T follicular helper cell (primary cell): ENCODE measurements at regions not wholly inside any gene's neighbourhood (a gene's known extent, or its start where the extent isn't known, plus 50 kb on each side); places are given as distances from the start of the nearest gene placed in this dataset.

Experiments
- DNase-seq: peaks from one replicate; pipeline ENCODE4 v3.0.0-alpha.2; 2020; ENCODE audit warnings: low read depth

GRCh38 chr1:244945109-244945671, 80.8 kb upstream of the HNRNPU start:
- no peak for DNase-seq

DNA sequence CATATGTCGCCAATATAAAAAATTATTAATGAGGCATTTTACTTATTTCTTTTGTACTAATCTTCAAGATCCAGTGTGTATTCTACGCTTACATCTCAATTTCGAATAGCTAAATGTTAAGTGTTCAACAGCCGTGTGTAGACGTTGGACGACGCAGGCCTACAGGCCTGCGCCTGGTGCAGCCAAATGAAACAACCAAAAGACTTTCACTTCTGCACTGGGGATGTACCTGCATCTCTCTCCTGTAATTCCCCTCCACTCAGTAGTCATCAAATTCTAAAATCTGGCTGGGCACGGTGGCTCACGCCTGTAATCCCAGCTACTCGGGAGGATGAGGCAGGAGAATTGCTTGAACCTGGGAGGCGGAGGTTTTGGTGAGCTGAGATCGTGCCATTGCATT, 76.8 kb upstream of the HNRNPU start:
- DNase-seq = no peak

- no peak for DNase-seq
Observed at GRCh38 chr1:244937099-244937498, 72.8 kb upstream of the HNRNPU start.

- no peak for DNase-seq
Observed at GRCh38 chr1:244920911-244921761, 56.8 kb upstream of the HNRNPU start.

GRCh38 chr1:244919320-244920282, 55.3 kb upstream of the HNRNPU start:
- DNase-seq = no peak

- DNase-seq = peak; percentile 56
Observed at GRCh38 chr1:244918421-244919319, 54.3 kb upstream of the HNRNPU start.

GRCh38 chr1:244917073-244917670, 52.8 kb upstream of the HNRNPU start:
- DNase-seq = no peak

DNA sequence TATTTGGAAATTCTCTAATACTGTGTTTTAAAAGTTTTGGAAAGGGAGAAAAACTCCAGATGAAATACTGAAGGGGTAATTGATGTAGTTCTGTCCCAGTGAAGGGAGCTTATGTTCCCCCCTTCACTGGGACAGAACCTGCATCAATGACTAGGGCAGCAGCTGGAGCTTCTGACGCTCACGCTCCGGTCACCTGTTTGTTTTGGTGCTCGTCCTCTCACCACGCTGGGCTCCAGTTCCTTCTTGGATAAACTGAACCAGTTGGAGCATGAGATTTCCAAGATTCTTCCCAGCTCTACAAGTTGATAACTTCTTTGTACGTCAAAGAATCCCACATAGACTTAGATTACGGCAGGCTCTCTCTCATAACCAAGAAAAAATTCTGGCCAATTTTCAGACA, 51.4 kb upstream of the HNRNPU start:
- no peak for DNase-seq

DNA sequence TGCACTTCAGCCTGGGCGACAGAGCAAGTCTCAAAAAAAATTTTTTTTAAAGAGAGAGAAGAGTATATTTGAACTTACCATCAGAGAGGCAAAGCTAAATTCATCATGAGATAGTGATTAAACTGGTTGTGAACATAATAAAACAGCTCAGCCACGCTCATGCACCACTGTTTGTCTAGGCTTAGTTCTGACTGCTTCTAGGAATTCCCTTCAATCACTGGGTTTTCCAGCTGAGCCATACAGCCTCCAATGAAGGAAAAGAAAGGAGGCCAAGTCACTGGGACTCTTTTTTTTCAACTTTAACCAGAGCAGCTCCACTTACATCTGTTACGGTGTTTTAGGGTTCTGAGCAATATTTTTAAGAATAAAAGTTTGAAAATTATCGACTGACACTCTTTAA, 50.4 kb upstream of the HNRNPU start:
- no peak for DNase-seq
